ENCODE measurements at regions not wholly inside any gene's neighbourhood (a gene's known extent, or its start where the extent isn't known, plus 50 kb on each side); places are given as distances from the start of the nearest gene placed in this dataset.
"Not testable (repeated sequence)": the region's sequence is repeated elsewhere in the genome, so short reads cannot be mapped to it uniquely, and the experiment has no call there.

DNA sequence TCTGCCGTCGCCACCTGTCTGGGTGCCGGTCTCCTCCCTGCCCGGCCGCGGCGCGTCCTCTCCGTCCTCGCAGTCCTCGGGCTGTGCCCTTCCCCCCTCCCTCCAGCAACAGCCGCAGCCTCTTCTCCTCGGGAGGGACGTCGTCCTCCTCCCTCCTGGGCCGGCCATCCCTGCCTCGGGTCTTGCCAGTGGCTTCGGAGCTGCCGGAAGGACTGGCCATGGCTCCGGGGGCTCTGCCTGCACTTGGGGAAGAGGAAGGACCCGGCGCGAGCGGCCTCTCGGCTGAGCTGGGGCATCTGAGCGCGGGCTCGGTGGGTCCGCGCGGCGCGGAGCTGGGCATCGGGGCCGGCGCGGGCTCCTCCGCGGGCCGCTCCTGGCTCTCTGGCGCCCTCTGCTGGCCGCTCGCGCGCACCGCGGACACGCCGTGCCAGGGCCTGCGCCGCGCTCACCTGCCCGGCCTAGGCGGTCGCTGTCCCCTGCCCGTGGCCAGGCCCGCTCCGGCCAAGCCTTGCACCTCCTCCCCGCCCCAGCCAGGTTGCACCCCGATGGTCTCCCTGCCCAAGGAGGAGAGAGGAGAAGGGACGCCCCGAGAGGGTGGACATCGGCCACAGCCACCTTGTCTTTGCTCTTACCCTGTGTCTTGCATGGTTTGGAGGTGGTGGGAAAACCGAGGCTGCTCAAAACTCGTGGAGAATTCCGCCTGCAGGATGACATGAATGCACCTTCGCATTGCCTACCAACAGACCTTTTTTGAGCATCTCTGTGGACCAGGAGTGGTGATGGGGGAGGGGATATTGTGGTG is 83.9 kb upstream of the FRG2C start:
- not testable (repeated sequence) for TF ChIP-seq EZH2 (IDR thresholded peaks at IDR 0.05; ENCODE audit: borderline replicate concordance, low read length)
- TF ChIP-seq, protein P1, sequence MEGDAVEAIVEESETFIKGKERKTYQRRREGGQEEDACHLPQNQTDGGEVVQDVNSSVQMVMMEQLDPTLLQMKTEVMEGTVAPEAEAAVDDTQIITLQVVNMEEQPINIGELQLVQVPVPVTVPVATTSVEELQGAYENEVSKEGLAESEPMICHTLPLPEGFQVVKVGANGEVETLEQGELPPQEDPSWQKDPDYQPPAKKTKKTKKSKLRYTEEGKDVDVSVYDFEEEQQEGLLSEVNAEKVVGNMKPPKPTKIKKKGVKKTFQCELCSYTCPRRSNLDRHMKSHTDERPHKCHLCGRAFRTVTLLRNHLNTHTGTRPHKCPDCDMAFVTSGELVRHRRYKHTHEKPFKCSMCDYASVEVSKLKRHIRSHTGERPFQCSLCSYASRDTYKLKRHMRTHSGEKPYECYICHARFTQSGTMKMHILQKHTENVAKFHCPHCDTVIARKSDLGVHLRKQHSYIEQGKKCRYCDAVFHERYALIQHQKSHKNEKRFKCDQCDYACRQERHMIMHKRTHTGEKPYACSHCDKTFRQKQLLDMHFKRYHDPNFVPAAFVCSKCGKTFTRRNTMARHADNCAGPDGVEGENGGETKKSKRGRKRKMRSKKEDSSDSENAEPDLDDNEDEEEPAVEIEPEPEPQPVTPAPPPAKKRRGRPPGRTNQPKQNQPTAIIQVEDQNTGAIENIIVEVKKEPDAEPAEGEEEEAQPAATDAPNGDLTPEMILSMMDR (IDR thresholded peaks at IDR 0.05; ENCODE audit: low read length): peak; percentile 27

Measured in OCI-LY1 (cell line).